ENCODE measurements at regions not wholly inside any gene's neighbourhood (a gene's known extent, or its start where the extent isn't known, plus 50 kb on each side); places are given as distances from the start of the nearest gene placed in this dataset.

DNA sequence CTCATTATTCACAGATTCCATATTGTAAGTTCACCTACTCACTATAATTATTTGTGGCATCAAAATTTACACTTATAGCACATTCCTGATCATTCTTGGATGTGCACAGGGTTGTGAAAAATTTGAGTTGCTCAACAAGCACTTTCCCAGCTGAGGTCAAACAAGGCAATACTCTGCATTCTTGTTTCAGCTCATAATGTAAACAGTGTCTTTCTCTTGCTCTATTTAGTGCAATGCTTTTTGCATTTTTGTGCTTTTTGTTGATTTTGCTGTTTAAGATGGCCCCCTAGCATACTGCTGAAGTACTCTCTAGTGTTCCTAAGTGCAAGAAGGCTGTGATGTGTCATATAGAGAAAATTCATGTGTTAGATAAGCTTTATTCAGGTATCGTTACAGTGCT, 66.7 kb upstream of the TNIK start:
- TF ChIP-seq, protein P1, sequence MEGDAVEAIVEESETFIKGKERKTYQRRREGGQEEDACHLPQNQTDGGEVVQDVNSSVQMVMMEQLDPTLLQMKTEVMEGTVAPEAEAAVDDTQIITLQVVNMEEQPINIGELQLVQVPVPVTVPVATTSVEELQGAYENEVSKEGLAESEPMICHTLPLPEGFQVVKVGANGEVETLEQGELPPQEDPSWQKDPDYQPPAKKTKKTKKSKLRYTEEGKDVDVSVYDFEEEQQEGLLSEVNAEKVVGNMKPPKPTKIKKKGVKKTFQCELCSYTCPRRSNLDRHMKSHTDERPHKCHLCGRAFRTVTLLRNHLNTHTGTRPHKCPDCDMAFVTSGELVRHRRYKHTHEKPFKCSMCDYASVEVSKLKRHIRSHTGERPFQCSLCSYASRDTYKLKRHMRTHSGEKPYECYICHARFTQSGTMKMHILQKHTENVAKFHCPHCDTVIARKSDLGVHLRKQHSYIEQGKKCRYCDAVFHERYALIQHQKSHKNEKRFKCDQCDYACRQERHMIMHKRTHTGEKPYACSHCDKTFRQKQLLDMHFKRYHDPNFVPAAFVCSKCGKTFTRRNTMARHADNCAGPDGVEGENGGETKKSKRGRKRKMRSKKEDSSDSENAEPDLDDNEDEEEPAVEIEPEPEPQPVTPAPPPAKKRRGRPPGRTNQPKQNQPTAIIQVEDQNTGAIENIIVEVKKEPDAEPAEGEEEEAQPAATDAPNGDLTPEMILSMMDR (IDR thresholded peaks at IDR 0.05): no peak
- no peak for TF ChIP-seq POLR2A (IDR thresholded peaks at IDR 0.05)

All from transverse colon (tissue), 3 donors.